ENCODE measurements at regions not wholly inside any gene's neighbourhood (a gene's known extent, or its start where the extent isn't known, plus 50 kb on each side); places are given as distances from the start of the nearest gene placed in this dataset.
"Not testable (repeated sequence)": the region's sequence is repeated elsewhere in the genome, so short reads cannot be mapped to it uniquely, and the experiment has no call there.

DNA sequence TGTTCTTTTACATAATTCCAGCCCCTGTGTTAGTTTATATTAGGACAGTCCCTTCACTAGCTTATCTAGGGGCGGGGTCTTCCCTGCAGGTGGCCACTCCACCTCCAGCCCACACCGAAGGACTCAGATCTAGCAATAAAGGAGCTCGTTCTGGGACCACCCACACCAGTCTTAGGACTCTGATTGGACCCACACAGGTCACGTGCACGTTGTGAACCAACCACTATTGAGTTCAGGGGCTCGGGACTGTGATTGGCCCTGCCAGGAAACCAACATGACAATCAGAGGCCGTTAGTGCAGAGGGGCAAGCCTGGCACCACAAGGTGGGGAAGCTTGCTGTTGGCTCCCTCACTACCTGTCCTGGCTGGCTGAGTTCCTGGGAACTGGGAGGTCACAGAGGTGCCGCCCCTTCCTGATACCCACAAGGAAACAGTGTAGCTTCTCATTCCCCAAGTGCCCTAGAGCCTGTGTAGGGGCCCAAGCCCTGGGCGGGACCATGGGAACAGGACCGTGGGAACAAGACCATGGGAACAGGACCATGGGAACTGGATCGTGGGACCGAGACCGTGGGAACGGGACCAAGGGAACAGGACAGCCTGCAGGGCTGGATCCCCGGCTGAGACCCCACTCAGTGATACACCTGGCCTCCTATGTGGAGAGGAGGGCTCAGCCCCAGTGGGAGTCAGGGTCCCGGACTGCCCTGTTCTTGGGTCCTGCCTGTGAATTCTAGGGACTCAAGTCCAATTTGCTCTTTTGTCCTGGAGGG, 297.8 kb downstream of the ADGRD1 start:
- no peak for DNase-seq

DNA sequence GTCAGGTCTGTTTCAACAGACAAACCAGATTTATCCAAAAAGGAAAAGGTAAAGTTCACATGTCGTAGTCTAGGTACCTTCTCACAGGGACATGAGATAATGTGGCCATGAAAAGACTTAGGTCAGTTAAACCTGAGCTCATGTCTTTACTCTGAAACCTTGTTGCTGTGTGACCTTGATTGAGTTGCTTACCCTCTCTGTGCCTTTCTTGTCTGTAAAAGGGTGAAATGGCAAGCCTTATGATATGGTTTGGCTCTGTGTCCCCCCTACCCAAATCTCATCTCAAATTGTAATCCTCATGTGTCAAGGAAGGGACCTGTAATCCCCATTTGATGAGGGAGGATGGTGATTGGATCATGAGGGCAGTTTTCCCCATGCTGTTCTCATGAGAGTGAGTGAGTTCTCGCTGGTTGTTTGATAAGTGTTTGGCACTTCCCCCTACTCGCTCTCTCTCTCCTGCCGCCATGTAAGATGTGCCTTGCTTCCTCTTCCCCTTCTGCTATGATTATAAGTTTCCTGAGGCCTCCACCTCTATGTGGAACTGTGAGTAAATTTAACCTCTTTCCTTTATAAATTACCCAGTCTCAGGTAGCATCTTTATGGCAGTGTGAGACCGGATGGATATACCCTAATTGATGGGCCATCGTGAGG, 299.8 kb downstream of the ADGRD1 start:
- DNase-seq = no peak

DNA sequence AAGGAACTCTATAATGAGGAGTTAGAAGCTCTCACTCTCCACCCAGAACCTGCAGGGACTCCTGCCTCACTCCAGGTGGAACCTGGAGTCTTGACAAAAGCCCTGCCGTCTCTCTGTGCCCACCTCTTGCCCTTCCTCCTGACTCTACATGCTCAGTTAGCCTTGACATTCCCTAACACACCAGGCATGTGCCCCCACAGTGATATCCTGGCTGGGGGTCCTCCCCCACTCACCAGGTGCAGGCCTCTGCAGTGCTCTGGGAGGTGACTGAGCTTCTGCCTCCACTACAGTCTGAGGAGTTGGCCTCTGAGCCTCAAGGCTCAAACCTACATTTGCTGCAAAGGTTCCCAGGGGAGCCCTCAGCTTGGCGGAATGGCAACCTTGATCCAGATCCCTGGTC, 300.7 kb downstream of the ADGRD1 start:
- no peak for DNase-seq

DNA sequence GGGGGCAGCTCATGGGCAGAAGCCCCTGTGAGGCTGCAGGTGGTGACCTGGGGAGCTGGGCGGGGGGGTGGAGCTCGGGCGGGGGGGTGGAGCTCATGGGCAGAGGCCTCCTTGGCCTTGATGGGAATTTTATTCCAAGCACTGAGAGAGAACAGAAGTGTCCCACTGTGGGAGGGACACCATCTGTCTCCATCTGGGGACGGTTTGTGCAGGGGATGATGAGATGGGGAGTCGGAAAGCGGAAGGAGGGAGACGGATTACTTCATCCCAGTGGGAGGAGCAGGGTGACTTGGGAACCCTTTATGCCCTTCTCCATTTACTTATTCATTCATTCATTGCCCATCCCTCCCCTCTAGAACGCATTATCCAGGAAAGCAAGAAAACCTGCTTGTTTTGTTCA, 304.7 kb downstream of the ADGRD1 start:
- no peak for DNase-seq

DNA sequence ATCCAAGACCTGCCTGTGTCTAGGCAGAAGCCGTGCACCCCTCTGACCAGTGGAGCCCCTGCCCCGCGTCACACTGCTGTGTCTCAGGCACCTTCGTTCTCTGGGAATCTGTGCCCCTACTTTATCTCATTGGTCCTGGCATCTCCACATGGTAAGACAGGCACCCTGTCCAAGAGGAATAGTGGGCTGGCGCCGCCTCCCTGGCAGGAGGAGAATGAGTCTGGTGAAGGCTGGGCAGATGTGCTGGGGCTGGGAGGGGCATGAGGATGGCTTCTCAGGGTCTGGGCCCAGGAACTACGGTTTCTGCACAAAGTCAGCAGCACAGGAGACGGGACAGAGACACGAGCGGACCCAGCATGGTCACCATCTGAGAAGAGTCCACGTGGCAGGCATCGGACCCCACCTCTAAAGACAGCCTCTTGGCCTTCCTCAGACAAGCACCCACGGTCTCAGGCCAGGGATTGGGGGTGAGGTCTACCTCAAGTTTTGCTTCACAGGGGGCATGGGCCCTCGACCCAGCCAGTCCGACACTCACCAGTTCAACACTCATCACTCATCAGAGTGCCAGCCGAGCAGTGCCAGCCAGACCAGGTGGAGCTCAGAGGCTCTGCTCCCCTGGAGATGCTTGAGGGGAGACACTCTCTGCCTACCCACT, 306.7 kb downstream of the ADGRD1 start:
- DNase-seq = no peak

DNA sequence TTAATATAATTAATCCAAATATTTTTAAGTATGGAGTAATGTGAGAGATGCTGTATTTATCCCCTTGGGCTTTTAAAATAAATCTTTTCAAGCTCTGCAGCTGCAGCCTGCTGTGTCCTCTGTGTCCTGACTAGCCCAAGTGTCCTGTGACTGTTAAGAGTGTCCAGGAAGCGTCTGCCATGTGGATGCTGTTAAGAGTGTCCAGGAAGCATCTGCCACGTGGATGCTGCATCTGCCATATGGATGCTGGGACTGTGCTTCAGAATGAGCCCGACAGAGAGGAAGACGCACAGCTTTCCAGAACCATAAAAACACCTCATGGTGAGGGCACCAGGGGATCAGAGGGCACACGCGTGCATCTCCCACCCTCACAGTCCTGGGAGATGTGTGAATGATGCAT, 307.2 kb downstream of the ADGRD1 start:
- no peak for DNase-seq

DNA sequence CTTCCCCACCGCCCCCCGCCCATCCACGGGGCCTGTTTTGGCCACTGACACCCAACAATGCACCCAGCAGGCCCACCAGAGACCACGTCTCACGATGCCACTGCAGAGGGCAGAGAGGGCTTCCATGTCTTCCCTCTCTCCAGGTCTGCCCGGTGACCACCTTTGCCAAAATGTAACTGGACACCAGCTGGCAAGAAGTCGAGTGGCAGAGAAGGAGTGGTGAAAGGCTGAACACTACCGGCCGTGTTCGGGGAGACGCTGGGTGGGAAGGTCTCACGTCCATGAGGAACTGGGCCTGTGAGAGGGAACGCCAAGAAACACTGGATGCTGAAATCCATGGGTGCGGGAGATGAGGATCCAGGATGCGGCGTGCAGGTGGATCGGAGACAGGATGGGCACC, 308.2 kb downstream of the ADGRD1 start:
- DNase-seq = no peak

DNA sequence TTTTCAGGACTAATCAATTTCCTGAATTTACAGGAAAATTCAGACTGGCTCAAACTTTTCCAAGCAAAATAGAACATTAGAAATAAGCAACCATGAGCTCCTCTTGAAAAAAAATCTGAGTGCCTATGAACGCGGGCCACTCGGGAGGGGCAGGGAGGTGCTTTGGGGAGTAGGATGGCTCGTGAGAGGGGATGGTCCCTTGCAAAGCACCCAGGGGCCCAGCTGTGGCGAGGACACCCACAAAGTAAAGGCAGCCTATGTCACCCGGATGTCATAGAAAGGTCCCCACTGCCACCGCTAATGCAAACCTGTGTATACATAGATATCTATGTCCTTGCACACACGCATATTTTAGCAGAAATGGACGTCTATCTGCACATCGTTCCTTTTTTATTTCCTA, 309.9 kb downstream of the ADGRD1 start:
- no peak for DNase-seq

DNA sequence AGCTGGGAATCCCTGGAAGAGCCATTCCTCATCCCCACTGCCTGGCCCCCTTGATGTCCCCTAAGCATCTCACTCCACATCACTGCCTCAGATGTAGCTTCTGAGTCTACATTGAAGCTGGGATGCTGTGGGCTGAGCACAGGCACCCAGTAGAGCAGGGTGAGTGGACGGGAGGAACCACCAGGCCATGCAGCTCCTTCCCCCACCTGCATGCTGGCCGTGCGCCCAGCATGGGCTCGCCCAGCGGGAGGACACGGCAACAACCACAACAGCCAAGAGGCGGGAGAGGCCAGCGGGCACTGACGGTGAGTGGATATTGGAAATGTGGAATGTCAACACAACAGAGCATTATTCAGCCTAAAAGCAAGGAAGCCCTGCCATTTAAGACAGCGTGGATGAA, 310.9 kb downstream of the ADGRD1 start:
- no peak for DNase-seq

DNA sequence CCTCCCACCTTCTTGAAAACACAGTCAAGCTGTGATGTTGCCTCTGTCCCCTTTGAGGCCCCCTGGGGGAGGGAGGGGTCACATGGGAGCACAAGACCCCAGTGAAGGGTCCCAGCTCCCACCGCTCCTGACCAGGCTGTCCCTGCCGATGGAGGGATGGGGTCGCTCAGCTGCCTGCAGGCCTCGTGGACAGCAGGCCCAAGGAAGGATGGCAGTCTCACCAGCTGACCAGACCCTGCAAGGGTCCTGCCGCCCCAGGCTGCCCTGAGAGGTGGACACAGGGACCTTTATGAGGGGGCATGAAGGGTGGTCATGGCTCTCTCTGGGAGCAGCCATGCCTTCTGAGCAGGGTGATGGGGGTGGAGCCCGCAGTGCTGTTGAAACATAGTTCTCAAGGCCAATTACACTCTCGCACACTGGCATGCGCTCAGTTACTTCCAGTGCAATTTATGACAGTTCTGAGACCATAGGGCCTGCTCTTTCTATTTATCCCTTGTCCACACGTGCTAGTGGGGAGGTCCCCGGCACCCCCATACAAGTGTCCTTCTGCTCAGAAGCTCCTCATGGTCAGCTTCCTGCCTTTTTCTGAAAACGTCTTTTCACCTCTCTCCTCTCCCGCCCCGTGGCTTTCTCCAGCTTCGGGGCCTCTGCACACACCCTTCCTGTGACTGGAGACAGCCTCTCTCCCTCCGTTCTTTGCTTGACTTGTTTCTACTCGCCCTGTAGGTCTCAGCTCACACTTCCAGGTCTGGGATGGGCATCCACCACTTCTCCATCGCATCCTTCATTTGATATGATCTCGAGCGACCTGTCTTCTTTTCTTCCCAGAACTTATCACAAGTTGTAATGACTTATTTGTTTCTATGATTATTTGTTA, 313.1 kb downstream of the ADGRD1 start:
- DNase-seq = no peak

DNA sequence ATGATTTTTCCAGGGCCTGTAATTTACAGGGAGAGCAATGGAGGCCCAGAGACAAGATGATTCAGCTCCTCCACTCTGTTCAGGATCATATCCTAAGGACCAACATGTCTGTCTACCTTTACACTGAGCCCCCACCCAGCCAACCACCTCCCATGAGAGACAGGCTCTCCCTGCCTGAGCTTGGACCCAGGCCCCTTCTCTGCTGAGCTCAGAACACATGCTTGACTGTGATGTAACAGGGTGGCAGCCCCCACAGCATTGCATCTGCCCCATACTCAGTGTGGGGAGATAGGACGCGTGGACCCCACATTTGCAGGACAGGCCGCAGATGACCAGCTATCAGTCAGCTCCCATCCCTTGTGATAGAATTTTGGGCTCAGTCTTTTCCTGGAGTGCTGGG, 313.9 kb downstream of the ADGRD1 start:
- no peak for DNase-seq

DNA sequence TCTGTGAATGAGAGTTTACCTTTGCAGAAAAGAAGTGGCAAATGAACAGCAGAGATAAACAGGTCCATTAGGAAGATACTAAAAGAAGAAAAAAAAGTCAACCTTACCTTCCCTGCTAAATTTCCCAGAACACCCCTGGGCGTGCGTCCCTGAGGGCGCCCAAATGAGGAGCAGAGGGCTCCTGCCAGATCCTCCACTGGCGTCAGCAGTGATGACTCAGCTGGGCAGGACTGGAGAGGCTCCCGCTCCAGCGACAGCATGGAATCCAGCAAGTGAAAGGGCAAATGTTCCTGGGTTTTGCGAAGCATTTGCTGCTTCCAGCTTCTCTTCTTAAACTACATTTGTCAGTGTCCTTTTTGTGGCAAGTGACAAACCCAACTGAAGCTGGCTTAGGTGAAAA, 314.4 kb downstream of the ADGRD1 start:
- DNase-seq = not testable (repeated sequence)

DNA sequence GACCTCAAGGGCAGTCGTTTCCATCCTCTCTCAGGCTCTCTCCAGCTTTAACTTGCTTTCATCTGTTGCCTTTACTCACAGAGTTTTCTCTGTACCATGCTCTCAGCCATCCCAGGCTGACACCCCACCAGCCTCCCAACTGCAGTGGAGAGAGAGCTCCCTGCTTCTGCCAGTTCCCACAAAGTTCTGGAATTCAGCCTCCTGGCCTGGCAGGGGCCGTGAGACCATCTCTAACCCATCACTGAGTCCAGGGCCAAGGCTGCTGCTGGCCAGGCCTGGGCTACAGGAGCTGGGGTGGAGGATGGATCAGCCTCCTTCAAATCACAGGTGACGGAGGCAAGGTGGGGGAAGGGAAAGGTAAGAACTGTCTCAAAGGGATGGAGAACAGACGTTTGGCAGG, 314.9 kb downstream of the ADGRD1 start:
- not testable (repeated sequence) for DNase-seq

DNA sequence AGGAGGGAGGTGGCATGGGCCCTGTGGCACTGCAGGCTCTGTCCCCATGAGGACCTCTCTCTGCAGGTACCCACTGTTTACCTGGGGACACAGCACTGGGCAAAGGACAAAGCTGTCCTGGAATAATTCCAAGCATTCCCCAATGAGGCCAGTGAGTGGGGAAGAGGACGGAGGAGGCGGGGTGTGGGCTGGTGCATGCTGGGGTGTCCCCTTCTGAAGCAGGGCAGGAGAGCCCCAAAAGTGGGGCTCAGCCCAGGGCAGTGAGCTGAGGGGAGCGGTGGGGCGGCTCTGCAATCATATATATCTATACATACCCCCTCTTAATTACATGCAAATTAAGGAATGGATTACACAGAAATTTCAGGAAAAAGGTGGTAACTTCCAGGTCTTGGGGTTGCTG, 315.8 kb downstream of the ADGRD1 start:
- no peak for DNase-seq

DNA sequence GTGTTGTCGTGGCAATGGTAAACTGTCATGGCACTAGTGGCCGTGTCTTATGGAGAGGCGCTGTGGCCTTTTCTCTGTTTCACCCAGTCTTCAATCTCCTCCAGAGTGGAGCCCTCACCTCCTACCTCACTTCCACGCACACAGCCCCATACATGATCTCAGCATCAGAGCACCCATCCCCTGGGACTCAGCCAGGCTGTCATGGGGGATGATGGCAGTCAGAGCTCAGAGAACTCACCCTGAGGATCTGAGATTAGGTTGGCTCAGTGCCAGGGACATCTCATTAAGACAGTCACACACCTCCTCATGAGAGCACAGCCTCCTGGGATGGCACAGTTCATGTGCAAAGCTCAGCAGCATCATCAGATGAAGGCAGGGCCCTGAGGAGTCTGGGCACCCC, 316.3 kb downstream of the ADGRD1 start:
- not testable (repeated sequence) for DNase-seq

DNA sequence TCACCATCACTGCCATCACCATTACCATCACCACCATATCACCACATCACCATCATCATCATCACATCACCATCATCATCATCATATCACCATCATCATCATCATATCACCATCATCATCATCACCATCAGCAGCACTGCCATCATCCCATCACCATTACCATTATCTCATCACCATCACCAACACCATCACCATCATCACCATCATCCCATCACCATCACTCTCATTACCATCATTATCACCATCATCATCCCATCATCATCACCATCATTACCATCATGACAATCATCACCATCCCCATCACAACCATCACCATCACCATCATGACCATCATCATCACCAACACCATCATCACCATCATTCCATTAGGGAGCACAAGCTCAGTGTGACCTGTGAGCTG, 318.0 kb downstream of the ADGRD1 start:
- DNase-seq = no peak

DNA sequence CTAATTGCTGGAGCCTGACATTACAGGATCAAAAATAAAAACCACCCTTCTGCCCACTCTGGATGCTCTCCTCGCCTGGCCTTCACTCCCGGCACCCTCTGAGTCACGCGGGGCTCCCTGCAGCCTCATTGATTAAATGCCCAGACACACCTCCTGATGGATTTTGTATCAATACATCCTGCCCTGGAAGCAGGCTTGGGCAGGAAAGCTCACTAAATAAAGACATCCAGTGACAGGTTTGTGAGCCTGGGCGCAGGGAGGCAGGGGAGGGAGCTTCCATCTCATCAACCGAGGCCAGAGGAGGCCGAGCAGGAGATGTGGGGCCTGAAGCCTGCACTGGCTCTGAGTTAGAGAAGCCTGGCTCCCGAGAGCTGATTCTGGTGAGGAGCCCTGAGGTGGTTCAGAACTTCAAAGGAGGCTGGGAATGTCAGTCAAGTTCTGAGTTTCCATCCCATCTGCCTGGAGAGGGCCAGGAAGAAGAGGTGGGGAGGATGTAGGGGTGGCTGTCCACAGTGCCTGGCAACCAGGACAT, 318.6 kb downstream of the ADGRD1 start:
- DNase-seq = not testable (repeated sequence)

DNA sequence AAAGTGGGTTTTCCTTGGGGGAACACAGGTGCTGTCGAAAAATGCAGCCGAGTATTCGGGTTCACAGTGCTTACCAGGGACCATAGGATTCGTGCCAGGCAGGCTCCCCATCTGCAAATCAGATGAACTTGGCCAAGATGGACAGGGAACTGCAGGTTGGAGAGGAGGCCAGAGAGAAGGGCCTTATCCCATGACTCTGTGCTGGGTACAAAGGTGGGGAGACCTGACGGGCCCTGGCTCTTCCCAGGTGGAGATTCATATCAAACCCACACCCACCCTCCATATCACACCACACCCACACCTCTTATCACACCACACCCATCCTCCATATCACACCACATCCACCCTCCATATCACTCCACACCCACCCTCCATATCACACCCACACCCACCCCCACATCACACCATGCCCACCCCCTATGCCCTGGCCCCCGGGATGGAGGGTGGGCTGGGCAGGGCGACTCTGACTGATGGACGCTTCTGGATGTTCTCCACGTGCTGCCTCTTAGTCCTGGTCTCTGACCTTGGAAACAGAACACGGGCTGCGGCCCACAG, 319.7 kb downstream of the ADGRD1 start:
- no peak for DNase-seq

DNA sequence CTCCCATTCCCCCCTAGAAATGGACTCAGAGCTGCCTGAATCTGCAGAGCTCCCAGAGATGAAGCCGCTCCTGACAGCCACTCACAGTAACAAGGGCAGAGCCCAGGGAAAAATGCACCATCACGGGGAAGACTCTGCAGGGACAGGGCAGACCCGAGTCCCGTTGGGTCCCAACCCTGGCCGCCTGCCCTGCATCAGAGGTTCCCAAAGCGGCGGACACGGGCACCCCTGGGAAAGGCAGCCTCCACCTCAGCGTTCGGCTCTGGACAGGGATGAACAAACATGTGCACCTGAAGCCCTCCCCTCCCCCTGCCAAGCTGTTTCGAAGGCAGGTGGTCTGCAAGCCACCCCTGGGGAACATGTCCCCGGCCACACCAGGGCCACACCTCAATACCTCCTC, 320.4 kb downstream of the ADGRD1 start:
- no peak for DNase-seq

DNA sequence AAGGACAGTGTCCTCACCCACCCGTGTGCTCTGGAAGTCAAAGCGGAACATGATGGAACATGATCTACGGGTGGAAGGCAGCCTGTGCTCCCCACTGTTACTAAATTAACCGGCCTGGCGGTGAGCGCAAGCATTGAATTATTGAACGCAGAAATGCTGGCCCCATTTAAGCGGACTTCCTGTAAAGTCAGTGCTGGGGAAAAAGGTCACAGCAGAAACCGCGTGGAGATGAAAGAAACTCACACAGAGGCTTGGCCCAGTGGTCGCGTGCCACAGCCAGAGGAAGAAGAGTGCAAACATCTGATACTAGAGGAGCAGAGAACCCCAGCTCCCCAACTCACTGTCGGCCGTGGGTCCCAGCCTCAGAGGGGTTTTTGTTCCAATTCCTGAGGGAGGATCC, 321.2 kb downstream of the ADGRD1 start:
- DNase-seq = no peak

DNA sequence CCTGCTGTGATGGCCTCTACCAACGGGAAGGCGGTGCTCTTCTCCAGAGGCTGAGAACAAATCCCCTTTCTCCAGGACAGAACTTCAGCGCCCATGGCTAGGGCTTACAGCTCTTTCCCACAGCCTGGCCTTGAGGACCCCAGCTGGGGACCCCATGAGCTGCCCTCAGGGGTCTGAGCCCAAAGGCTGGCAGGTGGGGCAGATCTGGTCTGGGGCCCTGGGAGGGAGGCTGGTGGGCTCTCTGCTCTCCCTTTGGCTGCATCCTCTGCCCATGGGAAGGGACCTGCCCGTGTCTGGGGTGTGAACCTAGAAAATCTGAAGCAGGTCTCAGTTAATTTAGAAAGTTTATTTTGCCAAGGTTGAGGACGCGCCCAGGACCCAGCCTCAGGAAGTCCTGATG, 322.1 kb downstream of the ADGRD1 start:
- DNase-seq = no peak

DNA sequence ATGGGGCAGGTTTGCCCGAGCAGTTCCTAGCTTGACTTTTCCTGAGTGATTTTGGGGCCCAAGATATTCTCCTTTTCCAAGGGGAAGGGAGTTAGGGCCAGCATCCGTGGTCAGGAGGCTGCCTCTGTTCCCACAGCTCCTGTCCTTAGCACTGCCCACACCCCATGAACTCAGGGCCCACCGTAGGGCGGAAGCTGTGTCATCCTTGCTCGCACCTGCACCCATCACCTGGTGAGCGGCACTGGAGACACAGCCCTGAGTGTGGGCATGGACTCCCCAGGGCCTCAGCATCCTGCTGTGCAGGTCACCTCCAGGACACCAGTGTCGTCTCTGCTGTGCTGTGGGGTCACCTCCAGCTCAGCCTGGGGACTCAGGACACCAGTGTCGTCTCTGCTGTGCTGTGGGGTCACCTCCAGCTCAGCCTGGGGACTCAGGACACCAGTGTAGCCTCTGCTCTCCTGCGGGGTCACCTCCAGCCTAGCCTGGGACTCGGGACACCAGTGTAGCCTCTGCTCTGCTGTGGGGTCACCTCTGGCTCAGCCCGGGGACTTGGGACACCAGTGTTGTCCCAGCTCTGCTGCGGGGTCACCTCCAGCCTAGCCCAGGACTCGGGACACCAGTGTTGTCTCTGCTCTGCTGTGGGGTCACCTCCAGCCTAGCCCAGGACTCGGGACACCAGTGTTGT, 322.9 kb downstream of the ADGRD1 start:
- DNase-seq = no peak

Data from effector CD4-positive, alpha-beta T cell (primary cell).